ENCODE measurements at regions not wholly inside any gene's neighbourhood (a gene's known extent, or its start where the extent isn't known, plus 50 kb on each side); places are given as distances from the start of the nearest gene placed in this dataset.

DNA sequence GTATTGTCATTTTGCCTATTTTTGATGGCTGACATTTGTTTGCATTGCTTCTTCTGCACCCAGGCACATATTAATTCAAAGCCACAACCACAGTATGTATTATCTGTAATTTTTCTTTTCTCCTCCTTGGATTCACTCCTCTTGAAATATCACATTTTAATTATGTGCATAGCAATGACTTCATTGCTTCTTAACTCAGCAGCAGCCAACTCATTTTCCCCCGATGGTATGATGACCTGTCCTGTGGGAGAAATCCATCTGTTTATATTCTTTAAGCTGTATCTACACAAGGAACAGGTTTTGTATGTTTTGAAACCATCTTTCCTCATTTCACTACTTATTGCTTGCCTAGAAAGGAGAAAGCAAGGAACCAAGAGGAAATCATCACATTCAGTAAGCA, 588.8 kb downstream of the INHBA start:
- FAIRE-seq: no peak

DNA sequence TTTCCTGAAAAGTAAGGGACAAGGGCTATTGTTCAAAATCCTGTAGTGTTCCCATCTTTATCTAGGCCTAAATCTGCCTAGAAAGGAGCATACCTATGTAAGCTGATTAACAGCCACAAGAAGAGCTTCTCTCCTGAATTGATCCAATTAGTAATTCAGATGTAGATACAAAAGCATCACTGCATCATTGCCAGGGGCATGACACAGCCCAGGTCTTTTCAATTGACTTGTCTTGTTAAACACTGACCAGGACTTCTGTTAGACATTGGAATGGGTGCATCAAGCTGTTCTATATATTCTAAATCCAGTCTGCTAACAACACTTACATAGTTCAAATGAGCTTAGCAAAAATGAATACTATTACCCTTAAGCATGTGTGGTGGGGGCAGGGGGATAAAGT, 589.2 kb downstream of the INHBA start:
- FAIRE-seq (no peak), DNase-seq (ENCODE audit: low spot score) (no peak)

More for the DNA sequence above, 588.8 kb downstream of the INHBA start:
- no peak for DNase-seq (ENCODE audit: low spot score)

GRCh38 chr7:41110186-41110585, 592.7 kb downstream of the INHBA start:
- FAIRE-seq (peak; percentile 95), DNase-seq (ENCODE audit: low spot score) (peak; percentile 54)

DNA sequence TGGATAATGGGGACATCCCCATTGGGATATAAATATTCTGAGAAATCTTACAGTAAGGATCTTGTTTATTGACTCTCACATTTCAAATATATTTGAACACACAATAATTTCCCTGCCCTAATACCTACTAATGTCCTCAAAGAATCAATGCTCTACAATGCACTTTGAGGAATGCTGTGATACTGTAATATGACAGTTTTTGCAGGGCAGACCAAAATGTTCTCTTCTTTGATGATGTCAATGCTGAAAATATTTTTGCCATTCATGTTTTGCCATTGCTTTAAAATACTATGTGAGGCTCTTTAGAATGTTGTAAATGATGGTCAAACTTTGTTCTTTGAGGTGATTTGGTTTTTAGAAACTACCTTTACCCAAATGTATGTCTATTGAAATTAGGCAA, 594.1 kb downstream of the INHBA start:
- DNase-seq (ENCODE audit: low spot score) (no peak), FAIRE-seq (peak; percentile 69)

DNA sequence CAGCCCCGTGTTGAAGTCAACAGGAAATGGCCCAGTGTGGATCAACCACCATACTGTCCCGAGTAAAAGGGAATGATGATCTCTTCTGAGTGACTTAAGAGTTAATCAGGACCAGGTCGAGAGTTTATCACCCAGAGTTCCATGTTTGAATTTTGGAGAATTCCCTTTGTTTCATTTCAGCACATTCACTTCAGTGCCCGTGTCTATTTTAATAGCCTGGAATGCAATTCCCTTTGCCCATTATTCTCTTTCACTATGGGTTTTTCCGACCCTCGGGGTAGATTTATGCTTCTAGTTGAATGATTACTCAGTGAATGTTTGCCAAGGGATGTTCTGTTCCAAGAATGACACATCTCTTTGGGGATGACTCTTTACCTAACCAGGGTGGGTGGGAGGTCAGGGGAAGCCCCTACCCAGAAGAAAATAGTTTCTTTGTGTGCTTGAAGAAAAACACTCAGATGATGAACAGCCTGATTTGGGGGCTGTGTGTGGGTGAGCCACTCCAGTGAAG, 594.9 kb downstream of the INHBA start:
- peak; percentile 46 for DNase-seq (ENCODE audit: low spot score)
- FAIRE-seq: peak; percentile 65

DNA sequence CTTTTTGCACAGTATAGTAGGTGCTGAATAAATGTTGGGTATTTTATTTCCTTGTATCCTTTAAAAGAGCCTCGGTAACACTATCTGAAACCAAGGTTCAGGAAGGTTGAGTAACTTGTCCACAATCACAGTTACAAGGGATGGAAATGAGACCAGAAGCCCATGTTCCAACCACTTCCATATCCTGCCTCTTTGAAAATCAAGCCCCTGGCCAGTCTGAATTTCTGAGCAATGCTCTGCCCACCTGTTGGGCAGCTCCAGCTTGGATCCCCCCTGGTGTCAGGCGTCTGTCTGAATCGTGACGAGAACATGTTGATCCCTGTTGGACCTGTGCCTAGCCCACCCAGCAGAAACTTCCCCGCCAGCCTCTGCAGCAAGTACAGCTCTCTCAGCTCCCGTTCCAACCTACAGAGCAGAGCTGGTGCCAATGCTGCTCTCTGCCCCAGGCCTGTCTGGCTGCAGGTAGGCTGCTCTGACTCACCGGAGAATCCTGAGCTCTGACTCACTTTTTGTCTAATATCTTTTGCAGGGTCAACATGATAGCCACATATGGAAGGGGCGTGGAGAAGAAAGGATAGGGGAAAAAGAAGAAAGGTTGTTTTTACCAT, 595.5 kb downstream of the INHBA start:
- FAIRE-seq: peak; percentile 92
- peak; percentile 92 for DNase-seq (ENCODE audit: low spot score)

- FAIRE-seq (peak; percentile 27), DNase-seq (ENCODE audit: low spot score) (no peak)
Observed at GRCh38 chr7:41104631-41105030, 598.3 kb downstream of the INHBA start.

GRCh38 chr7:41103331-41103730, 599.6 kb downstream of the INHBA start:
- no peak for DNase-seq (ENCODE audit: low spot score)
- no peak for FAIRE-seq

DNA sequence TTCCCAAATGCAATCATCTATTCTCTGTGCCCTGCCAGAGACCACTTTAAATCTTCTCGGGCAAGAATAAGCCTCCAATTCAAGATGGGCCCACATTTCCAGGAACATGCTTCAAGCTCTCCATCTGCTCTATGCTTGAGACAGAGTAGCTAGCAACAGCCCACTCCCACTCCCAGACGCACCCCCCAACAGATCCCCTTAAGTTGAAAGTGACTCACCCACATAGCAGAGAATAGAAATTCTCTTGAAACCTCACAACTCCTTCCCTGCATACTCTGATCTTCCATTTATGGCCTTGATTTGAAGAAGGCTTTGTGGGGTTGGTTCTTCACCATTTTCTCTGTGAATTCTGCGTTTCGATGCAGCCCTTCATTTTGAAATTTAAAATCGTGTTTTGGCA, 604.0 kb downstream of the INHBA start:
- DNase-seq (ENCODE audit: low spot score): no peak
- FAIRE-seq: no peak

- DNase-seq (ENCODE audit: low spot score) (no peak), FAIRE-seq (no peak)
Observed at GRCh38 chr7:41098402-41098801, 604.5 kb downstream of the INHBA start.

DNA sequence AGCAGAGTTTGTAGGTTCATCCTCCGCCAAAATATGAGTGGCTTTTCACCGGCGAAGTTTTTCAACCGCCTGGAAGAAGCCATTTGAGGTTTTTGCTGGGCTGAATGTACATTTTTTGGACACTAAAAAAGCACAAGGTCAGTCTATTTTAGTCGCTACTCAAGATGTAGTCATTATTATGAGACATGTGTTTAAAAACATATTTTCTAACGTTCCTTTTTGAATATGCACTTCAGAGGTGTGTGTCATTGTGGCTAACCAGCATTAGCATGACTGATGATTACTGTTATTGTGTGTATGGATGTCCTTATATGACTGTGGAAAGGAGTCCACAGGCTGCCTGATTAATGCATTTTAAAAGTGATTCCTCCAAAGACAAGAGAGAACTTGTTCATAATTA, 605.4 kb downstream of the INHBA start:
- no peak for FAIRE-seq

GRCh38 chr7:41096917-41097316, 606.0 kb downstream of the INHBA start:
- FAIRE-seq (peak; percentile 73), DNase-seq (ENCODE audit: low spot score) (peak; percentile 66)

More for the DNA sequence above, 605.4 kb downstream of the INHBA start:
- no peak for DNase-seq (ENCODE audit: low spot score)

- DNase-seq (ENCODE audit: low spot score) (no peak), FAIRE-seq (no peak)
Observed at GRCh38 chr7:41093141-41093540, 609.7 kb downstream of the INHBA start.

- no peak for FAIRE-seq
- DNase-seq (ENCODE audit: low spot score): peak; percentile 54
Observed at GRCh38 chr7:41085244-41085643, 617.6 kb downstream of the INHBA start.

DNA sequence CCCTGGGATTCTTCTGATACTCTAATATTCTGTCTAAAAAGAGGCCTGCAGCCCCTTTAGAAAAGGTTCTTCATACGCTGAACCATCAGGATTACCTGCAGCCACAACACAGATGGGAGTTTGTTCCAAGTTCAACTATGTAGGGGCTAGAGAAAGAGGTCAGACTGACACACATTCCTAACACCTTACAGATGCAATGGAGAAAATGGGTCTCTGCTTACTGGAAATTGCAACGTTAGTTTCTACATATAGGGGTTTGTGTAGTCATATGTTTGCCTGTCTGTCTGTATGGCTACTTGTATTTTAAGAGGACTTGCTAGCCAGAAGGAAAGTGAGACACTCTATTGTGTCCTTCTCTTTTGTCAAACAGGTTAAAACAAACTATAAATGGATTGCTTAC, 618.5 kb downstream of the INHBA start:
- FAIRE-seq (no peak), DNase-seq (ENCODE audit: low spot score) (no peak)

- FAIRE-seq: no peak
- DNase-seq (ENCODE audit: low spot score): no peak
Observed at GRCh38 chr7:41069635-41070034, 633.3 kb downstream of the INHBA start.

- no peak for FAIRE-seq
- DNase-seq (ENCODE audit: low spot score): no peak
Observed at GRCh38 chr7:41067576-41067975, 635.3 kb downstream of the INHBA start.

DNA sequence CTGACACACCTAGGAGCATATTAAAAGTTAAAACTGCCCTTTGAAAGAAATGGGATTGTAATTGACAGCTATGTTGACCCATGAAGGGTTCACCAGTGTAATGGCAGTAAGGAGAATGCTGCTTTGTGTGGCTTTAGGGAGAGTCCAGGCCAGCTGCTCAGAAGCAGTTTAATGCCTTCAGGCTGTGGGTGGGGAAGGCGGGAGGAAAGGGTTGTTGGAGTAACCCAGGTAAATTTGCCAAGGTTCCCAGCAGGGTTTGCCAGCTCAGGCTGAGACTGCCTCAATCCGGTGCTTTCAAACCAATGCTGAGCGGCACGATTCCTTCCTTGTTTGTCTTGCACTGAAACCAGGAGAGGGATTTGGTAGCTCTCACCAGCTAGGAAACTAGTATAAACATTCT, 637.2 kb downstream of the INHBA start:
- no peak for DNase-seq (ENCODE audit: low spot score)

GRCh38 chr7:41063116-41063515, 639.8 kb downstream of the INHBA start:
- DNase-seq (ENCODE audit: low spot score) (no peak), FAIRE-seq (no peak)

More for the DNA sequence above, 637.2 kb downstream of the INHBA start:
- FAIRE-seq: no peak

DNA sequence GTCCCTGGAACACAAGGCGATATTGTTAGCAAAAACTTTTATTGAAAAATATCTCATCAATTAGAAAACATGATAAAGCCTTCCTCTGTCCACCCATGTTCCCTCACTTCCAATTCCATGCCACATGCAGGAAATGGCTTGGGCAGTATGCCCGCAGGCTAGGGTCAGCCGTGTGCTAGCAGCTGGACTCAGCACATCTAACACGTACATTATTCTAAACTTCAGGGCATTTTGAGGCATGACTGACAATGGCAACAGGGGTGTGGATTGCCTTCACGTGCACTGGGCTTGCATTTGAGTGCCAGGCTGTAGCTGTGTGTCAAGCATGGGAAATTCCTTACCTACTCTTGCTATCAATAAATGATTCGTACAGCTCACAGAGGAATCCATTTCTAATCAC, 642.1 kb downstream of the INHBA start:
- no peak for FAIRE-seq

GRCh38 chr7:41059796-41060195, 643.1 kb downstream of the INHBA start:
- DNase-seq (ENCODE audit: low spot score): no peak
- FAIRE-seq: no peak

More for the DNA sequence above, 642.1 kb downstream of the INHBA start:
- no peak for DNase-seq (ENCODE audit: low spot score)

DNA sequence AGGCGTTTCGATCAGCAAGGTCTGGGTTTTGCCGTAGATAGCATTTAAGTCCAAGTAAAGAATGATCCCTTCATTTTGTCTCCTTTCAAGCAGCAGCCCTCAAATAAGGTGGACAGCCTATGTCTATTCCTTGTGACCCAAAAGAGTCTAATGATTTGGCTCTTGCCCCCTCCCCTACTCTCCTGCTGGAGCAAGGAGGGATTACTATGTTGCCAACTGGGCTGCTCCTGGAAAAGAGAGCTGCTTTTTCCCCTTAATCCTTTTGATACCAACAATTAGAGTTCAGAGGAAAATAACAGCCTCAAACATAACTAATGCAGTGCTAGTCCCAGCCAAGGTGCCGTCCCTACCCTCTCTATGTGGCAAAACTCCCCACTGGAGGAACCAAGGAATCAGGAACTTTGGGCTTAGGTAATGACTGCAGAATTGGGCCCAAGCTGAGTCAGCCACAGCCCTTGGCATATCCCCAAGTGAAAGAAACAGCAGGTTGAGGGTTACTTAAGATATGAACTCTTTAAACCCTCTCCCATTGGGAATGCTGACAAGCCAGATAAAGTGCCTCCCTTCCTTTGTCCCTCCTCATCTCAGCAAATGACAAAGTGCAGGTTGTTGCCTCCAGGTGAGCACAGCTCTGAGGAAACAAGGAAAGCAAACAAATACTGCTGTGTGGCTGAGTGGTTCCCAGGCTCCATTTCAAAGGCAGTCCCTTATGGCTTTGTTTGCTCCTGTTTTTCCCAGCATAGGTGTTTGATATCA, 643.7 kb downstream of the INHBA start:
- DNase-seq (ENCODE audit: low spot score) (no peak), FAIRE-seq (no peak)
